GM12878 (cell line): ENCODE measurements at regions not wholly inside any gene's neighbourhood (a gene's known extent, or its start where the extent isn't known, plus 50 kb on each side); places are given as distances from the start of the nearest gene placed in this dataset.

ENCODE experiments used
- ATAC-seq: fragments of 200-7000 bp; cut with Tn5 transposase; 3 replicates; pipeline ENCODE4 v1.9.1; 2020; ENCODE audit warnings: mild to moderate bottlenecking, moderate library complexity
- BruUV-seq: library from RNA; stranded (reverse); fragments of 400-500 nt; replicated peaks from 2 replicates; lab custom pipeline; 2021; lab: Mats Ljungman, UMichigan
- CTCF ChIA-PET: fragments of 300-600 bp; sonication (Branson Sonifier 250); formaldehyde crosslinking; extraction: SDS; loops from one replicate; lab custom pipeline; 2021; ENCODE audit warnings: inconsistent platforms; lab: Yijun Ruan, JAX
- POLR2A ChIA-PET: fragments of 350-600 bp; formaldehyde crosslinking; extraction: SDS; loops from one replicate; lab custom pipeline; 2021; ENCODE audit warnings: inconsistent platforms; lab: Charles Lee
- RAD21 ChIA-PET: fragments of 300-600 bp; sonication (Branson Sonifier 250); formaldehyde crosslinking; loops from one replicate; lab custom pipeline; 2023; ENCODE audit warnings: antibody characterized with exemption; ENCODE audit not compliant: unreplicated experiment; lab: Charles Lee
- SMC1A ChIA-PET: fragments of 300-600 bp; sonication (Branson Sonifier 250); formaldehyde crosslinking; loops from one replicate; lab custom pipeline; 2023; ENCODE audit not compliant: unreplicated experiment, uncharacterized antibody; lab: Charles Lee
- DNase-seq: peaks from one replicate; pipeline ENCODE4 v3.0.0-alpha.2; 2011; ENCODE audit warnings: low read depth, low spot score
- FAIRE-seq: peaks from 3 replicates; lab custom pipeline; 2011; peaks lifted over from hg19 to GRCh38; lab: Jason Lieb, UNC
- H2AFZ ChIP-seq: 2 replicates; pipeline ENCODE4 v1.6.0; 2011; ENCODE audit warnings: low read depth, low read length, control low read depth; ENCODE audit not compliant: control insufficient read depth
- H3K27ac ChIP-seq: 2 replicates; pipeline ENCODE4 v1.5.1; 2011; ENCODE audit warnings: control low read depth; ENCODE audit not compliant: control insufficient read depth, insufficient read depth
- H3K27me3 ChIP-seq, 2 experiments: replicated peaks in 1 of 2; 2 replicates each; pipeline versions ENCODE4 v1.6.0 to v1.6.1; 2011; ENCODE audit warnings: low read length in 1 of 2; ENCODE audit not compliant: control insufficient read depth in 2 of 2, insufficient read depth in 2 of 2
- H3K36me3 ChIP-seq, 2 experiments: 2 replicates each; pipeline ENCODE4 v1.5.1; 2011; ENCODE audit warnings: low read length in 1 of 2; ENCODE audit not compliant: control insufficient read depth in 2 of 2, insufficient read depth in 2 of 2
- H3K4me1 ChIP-seq: 2 replicates; pipeline ENCODE4 v1.6.1; 2011; ENCODE audit warnings: mild to moderate bottlenecking, low read length, moderate library complexity, mixed read lengths; ENCODE audit not compliant: control insufficient read depth, insufficient read depth
- H3K4me2 ChIP-seq: 2 replicates; pipeline ENCODE4 v1.6.0; 2011; ENCODE audit warnings: control low read depth; ENCODE audit not compliant: control insufficient read depth, insufficient read depth
- H3K4me3 ChIP-seq: fragments of 200-600 bp; sonication (generic); 2 replicates; pipeline ENCODE4 v1.5.1; 2016
- H3K79me2 ChIP-seq: 2 replicates; pipeline ENCODE4 v1.6.0; 2011; ENCODE audit warnings: low read length; ENCODE audit not compliant: control insufficient read depth, insufficient read depth
- H3K9ac ChIP-seq: 2 replicates; pipeline ENCODE4 v1.8.0; 2011; ENCODE audit warnings: low read length, control low read depth, mixed read lengths; ENCODE audit not compliant: control insufficient read depth, insufficient read depth
- H3K9me3 ChIP-seq: replicated peaks from 3 replicates; pipeline ENCODE4 v1.5.1; 2011; ENCODE audit warnings: mild to moderate bottlenecking, low read length; ENCODE audit not compliant: control insufficient read depth, insufficient read depth
- H4K20me1 ChIP-seq: 2 replicates; pipeline ENCODE4 v1.6.0; 2011; ENCODE audit not compliant: control insufficient read depth, insufficient read depth
- CBX5 ChIP-seq: sonication (generic); IDR thresholded peaks from 2 replicates; pipeline ENCODE4 v1.6.1; 2016; ENCODE audit warnings: low read depth, moderate library complexity, mild to moderate bottlenecking, inconsistent platforms
- CREM ChIP-seq: IDR thresholded peaks from 2 replicates; pipeline ENCODE4 v1.6.1; 2014; ENCODE audit warnings: antibody characterized with exemption, low read depth
- ELK1 ChIP-seq: IDR thresholded peaks from 2 replicates; pipeline ENCODE4 v1.6.1; 2012; ENCODE audit warnings: low read depth, low read length, improper control_type of control experiment
- EZH2 ChIP-seq: IDR thresholded peaks from 2 replicates; pipeline ENCODE4 v1.6.1; 2012; ENCODE audit warnings: low read depth, mild to moderate bottlenecking, control low read depth, inconsistent platforms, low read length, borderline replicate concordance; ENCODE audit not compliant: control insufficient read depth
- GATAD2B ChIP-seq: fragments of 450-650 bp; conservative IDR thresholded peaks from 2 replicates; pipeline ENCODE4 v1.6.1; 2017; ENCODE audit warnings: low read depth, mild to moderate bottlenecking, moderate library complexity
- HCFC1 ChIP-seq: fragments of 150-350 bp; IDR thresholded peaks from 2 replicates; pipeline ENCODE4 v1.6.1; 2014; ENCODE audit warnings: low read length
- HDGF ChIP-seq: fragments of 450-650 bp; IDR thresholded peaks from 2 replicates; pipeline ENCODE4 v1.6.1; 2016; ENCODE audit warnings: antibody characterized with exemption
- JUNB ChIP-seq: IDR thresholded peaks from 2 replicates; pipeline ENCODE4 v1.6.1; 2016; ENCODE audit warnings: antibody characterized with exemption, mild to moderate bottlenecking
- MAX ChIP-seq: IDR thresholded peaks from 2 replicates; pipeline ENCODE4 v1.6.1; 2012; ENCODE audit warnings: low read depth, low read length, improper control_type of control experiment
- MTA3 ChIP-seq: IDR thresholded peaks from 2 replicates; pipeline ENCODE4 v1.6.1; 2012; ENCODE audit warnings: low read length, inconsistent platforms, borderline replicate concordance
- NR2C2 ChIP-seq: IDR thresholded peaks from 2 replicates; pipeline ENCODE4 v1.6.1; 2011; ENCODE audit warnings: borderline replicate concordance, low read depth; ENCODE audit not compliant: control insufficient read depth, insufficient read length
- PAX8 ChIP-seq: fragments of 450-650 bp; IDR thresholded peaks from 2 replicates; pipeline ENCODE4 v1.6.1; 2017; ENCODE audit warnings: mild to moderate bottlenecking, moderate library complexity
- PML ChIP-seq: IDR thresholded peaks from 2 replicates; pipeline ENCODE4 v1.6.1; 2012; ENCODE audit warnings: low read length, inconsistent platforms
- SIX5 ChIP-seq: IDR thresholded peaks from 2 replicates; pipeline ENCODE4 v1.6.1; 2011; ENCODE audit warnings: mild to moderate bottlenecking, low read depth, low read length, moderate library complexity; ENCODE audit not compliant: severe bottlenecking
- SKIL ChIP-seq: fragments of 450-650 bp; IDR thresholded peaks from 2 replicates; pipeline ENCODE4 v1.6.1; 2017; ENCODE audit warnings: mild to moderate bottlenecking, low read depth, inconsistent platforms; ENCODE audit not compliant: poor library complexity, severe bottlenecking
- SMARCA5 ChIP-seq: fragments of 450-650 bp; IDR thresholded peaks from 2 replicates; pipeline ENCODE4 v1.6.1; 2017; ENCODE audit warnings: mild to moderate bottlenecking
- TCF12 ChIP-seq: IDR thresholded peaks from 2 replicates; pipeline ENCODE4 v1.6.1; 2011; ENCODE audit warnings: low read depth, mild to moderate bottlenecking, low read length
- YBX1 ChIP-seq: fragments of 450-650 bp; IDR thresholded peaks from 2 replicates; pipeline ENCODE4 v1.6.1; 2016; ENCODE audit warnings: antibody characterized with exemption
- ZBED1 ChIP-seq: IDR thresholded peaks from 2 replicates; pipeline ENCODE4 v1.6.1; 2016; ENCODE audit warnings: borderline replicate concordance
- ZBTB33 ChIP-seq: fragments of 450-650 bp; IDR thresholded peaks from 2 replicates; pipeline ENCODE4 v1.6.1; 2017; ENCODE audit warnings: mild to moderate bottlenecking
- ZNF274 ChIP-seq: IDR thresholded peaks from one replicate; pipeline ENCODE4 v1.8.0; 2011; ENCODE audit not compliant: insufficient read length, insufficient read depth
- ZSCAN29 ChIP-seq: fragments of 450-650 bp; IDR thresholded peaks from 2 replicates; pipeline ENCODE4 v1.6.1; 2017; ENCODE audit warnings: mild to moderate bottlenecking, moderate library complexity
- WGBS: methylation state at CpG from one replicate; pipeline ENCODE4 v1.1.6; 2016; ENCODE audit warnings: low lambda C conversion rate; ENCODE audit not compliant: insufficient replicate concordance, insufficient coverage; ENCODE audit errors: missing lambda C conversion rate; 5-methylcytosine and 5-hydroxymethylcytosine counted together
- in situ Hi-C: fragments of 300-500 bp; cut with MboI; formaldehyde crosslinking; loops from 9 replicates; pipeline ENCODE4 v1.14.3; 2018; ENCODE audit warnings: mixed read lengths
- intact Hi-C: fragments of 100-400 bp; cut with micrococcal nuclease; formaldehyde crosslinking; loops from one replicate; pipeline ENCODE4 v1.14.2; 2022; ENCODE audit not compliant: unreplicated experiment

GRCh38 chr2:48173141-48173540 lies 141.3 kb upstream of the FOXN2 start (continued):
- TF ChIP-seq HDGF (no peak), TCF12 (no peak)
- TF ChIP-seq, all 136 proteins: peak for 0

GRCh38 chr2:48174503-48174902 lies 140.0 kb upstream of the FOXN2 start:
- no peak for ATAC-seq
- no peak overlapping the region for H3K27ac ChIP-seq
- H3K27me3 ChIP-seq: no peaks in the 10 kb centered on the region
- intact Hi-C loops (no loop called here), in situ Hi-C loops (no loop called here)
- no peaks in the 10 kb centered on the region for H3K79me2 ChIP-seq
- TF ChIP-seq SKIL (no peak), MAX (no peak), JUNB (no peak), ZBED1 (no peak), CBX5 (no peak), MTA3 (no peak), GATAD2B (no peak), NR2C2 (no peak), ZBTB33 (no peak), ZNF274 (no peak), EZH2 (no peak), ZSCAN29 (no peak), SMARCA5 (no peak), SIX5 (no peak), PAX8 (no peak), CREM (no peak), PML (no peak), YBX1 (no peak), ELK1 (no peak), HCFC1 (no peak)
- FAIRE-seq: no peak
- H4K20me1 ChIP-seq: no peaks in the 10 kb centered on the region
- no peaks in the 10 kb centered on the region for H3K4me1 ChIP-seq
- H3K4me2 ChIP-seq: no peak overlapping the region
- SMC1A ChIA-PET: interaction anchor here (1.2 to 1.6 kb wide), 2 partner anchors 16 to 26 kb away, joined by 3 to 4 read pairs; no protein-coding TSS in a partner anchor
- WGBS: 35% methylated on average over 2 of the region's 2 CpGs
- RAD21 ChIA-PET: no interaction called here
- no peaks in the 10 kb centered on the region for H3K36me3 ChIP-seq
- no peak overlapping the region for H3K4me3 ChIP-seq
- POLR2A ChIA-PET: no interaction called here
- no peak overlapping the region for H2AFZ ChIP-seq
- peaks cover 2% of the 10 kb centered on the region; the same call in 1 of the 3 replicates for H3K9me3 ChIP-seq
- BruUV-seq: no TSS peak
- no peak overlapping the region for H3K9ac ChIP-seq
- no peak for DNase-seq
- CTCF ChIA-PET: no interaction called here
